ENCODE measurements at regions not wholly inside any gene's neighbourhood (a gene's known extent, or its start where the extent isn't known, plus 50 kb on each side); places are given as distances from the start of the nearest gene placed in this dataset.

DNA sequence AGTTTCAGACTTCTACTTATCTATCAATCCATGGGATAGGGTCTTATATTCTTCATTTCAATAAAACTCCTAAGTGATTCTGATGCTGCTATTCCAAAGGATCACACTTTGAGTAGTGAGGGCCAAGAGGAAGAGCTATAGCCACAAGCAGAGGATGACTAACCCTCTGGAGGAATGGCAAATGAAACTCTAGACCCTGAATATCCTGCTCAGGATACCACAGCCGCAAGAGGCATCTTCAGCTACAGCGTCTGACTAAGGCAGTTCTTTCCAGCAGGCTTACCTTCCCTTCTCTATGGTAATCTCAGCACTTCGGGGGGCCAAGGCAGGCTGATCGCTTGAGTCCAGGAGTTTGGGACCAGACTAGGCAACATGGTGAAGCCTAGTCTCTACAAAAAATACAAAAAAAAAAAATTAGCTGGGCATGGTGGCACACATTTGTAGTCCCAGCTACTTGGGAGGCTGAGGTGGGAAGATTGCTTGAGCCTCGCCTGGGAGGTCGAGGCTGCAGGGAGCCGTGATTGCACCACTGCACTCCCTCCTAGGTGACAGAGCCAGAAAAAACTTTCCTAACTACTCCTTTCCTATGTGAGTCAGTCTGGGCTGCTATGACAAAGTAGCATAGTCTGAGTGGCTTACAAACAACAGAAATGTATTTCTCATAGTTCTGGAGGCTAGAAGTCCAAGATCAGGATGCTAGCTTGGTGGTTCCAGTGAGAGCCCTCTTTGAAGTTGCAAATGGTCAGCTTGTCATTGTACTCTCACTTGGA, 371.9 kb downstream of the IRS1 start:
- no peak for TF ChIP-seq POLR2A (IDR thresholded peaks at IDR 0.05)
- TF ChIP-seq CTCF (IDR thresholded peaks at IDR 0.05): no peak

Measured in testis (tissue), 2 donors.